Endothelial cell of umbilical vein (primary cell): ENCODE measurements at regions not wholly inside any gene's neighbourhood (a gene's known extent, or its start where the extent isn't known, plus 50 kb on each side); places are given as distances from the start of the nearest gene placed in this dataset.

Experiments
- BruUV-seq: library from RNA; stranded (reverse); fragments of 400-500 nt; replicated peaks from 2 replicates; lab custom pipeline; 2021; lab: Mats Ljungman, UMichigan
- CTCF ChIA-PET: fragments of 300-600, 350-600 bp; sonication (Branson Sonifier 250); formaldehyde crosslinking; loops from one replicate; lab custom pipeline; 2021; ENCODE audit warnings: antibody characterized with exemption, inconsistent platforms; lab: Charles Lee
- POLR2A ChIA-PET: fragments of 300-600, 350-600 bp; sonication (Branson Sonifier 250); formaldehyde crosslinking; loops from one replicate; lab custom pipeline; 2021; ENCODE audit warnings: antibody characterized with exemption, inconsistent platforms; lab: Charles Lee
- DNase-seq: peaks from one replicate; pipeline ENCODE4 v3.0.0-alpha.2; 2011; ENCODE audit warnings: low read depth, low spot score
- FAIRE-seq: peaks from 2 replicates; lab custom pipeline; 2011; peaks lifted over from hg19 to GRCh38; lab: Jason Lieb, UNC
- H2AFZ ChIP-seq: 2 replicates; pipeline ENCODE4 v1.6.0; 2012; ENCODE audit warnings: low read depth, low read length, control low read depth, inconsistent platforms
- H3K27ac ChIP-seq: 2 replicates; pipeline ENCODE4 v1.5.1; 2011; ENCODE audit warnings: low read depth, mild to moderate bottlenecking, control low read depth, low read length, moderate library complexity; ENCODE audit not compliant: insufficient read depth
- H3K27me3 ChIP-seq, 2 experiments: 2 replicates each; pipeline versions ENCODE4 v1.6.0 to v1.6.1; 2011; ENCODE audit warnings: low read length in 2 of 2, mixed read lengths in 1 of 2; ENCODE audit not compliant: control insufficient read depth in 2 of 2, insufficient read depth in 2 of 2
- H3K36me3 ChIP-seq, 2 experiments: 2 replicates in 1 of 2; 3 replicates in 1 of 2; pipeline ENCODE4 v1.5.1; 2011; ENCODE audit warnings: low read length in 2 of 2, mild to moderate bottlenecking in 1 of 2, moderate library complexity in 1 of 2; ENCODE audit not compliant: control insufficient read depth in 2 of 2, insufficient read depth in 2 of 2; ENCODE audit errors: extremely low read depth in 1 of 2
- H3K4me1 ChIP-seq: 3 replicates; pipeline ENCODE4 v1.5.1; 2011; ENCODE audit warnings: mild to moderate bottlenecking, low read length; ENCODE audit not compliant: control insufficient read depth, insufficient read depth; ENCODE audit errors: extremely low read depth
- H3K4me2 ChIP-seq: 2 replicates; pipeline ENCODE4 v1.6.1; 2011; ENCODE audit warnings: low read length, control low read depth, mixed read lengths; ENCODE audit not compliant: insufficient read depth
- H3K4me3 ChIP-seq, 3 experiments: fragments of 200-600 bp in 1 of 3; sonication (generic), shearing (Covaris generic) in 1 of 3; replicated peaks in 1 of 3; 2 replicates each; pipeline ENCODE4 v1.5.1; 2011 to 2016; ENCODE audit warnings: control low read depth in 3 of 3, low read length in 3 of 3, mild to moderate bottlenecking in 2 of 3, inconsistent platforms in 1 of 3, low read depth in 1 of 3, moderate library complexity in 1 of 3; ENCODE audit not compliant: insufficient read depth in 1 of 3
- H3K79me2 ChIP-seq: 2 replicates; pipeline ENCODE4 v1.6.0; 2012; ENCODE audit warnings: low read length, inconsistent platforms; ENCODE audit not compliant: control insufficient read depth, insufficient read depth
- H3K9ac ChIP-seq: replicated peaks from 2 replicates; pipeline ENCODE3; 2011; ENCODE audit warnings: low read length, control low read depth; ENCODE audit not compliant: insufficient read depth; ENCODE audit errors: extremely low read depth
- H3K9me1 ChIP-seq: replicated peaks from 3 replicates; pipeline ENCODE4 v1.6.0; 2011; ENCODE audit warnings: mild to moderate bottlenecking, low read length; ENCODE audit not compliant: control insufficient read depth, insufficient read depth; ENCODE audit errors: extremely low read depth
- H3K9me3 ChIP-seq: replicated peaks from 2 replicates; pipeline ENCODE4 v1.5.1; 2012; ENCODE audit warnings: low read length, inconsistent platforms; ENCODE audit not compliant: control insufficient read depth, insufficient read depth
- H4K20me1 ChIP-seq: replicated peaks from 2 replicates; pipeline ENCODE3; 2011; ENCODE audit warnings: mild to moderate bottlenecking, low read length; ENCODE audit not compliant: control insufficient read depth, insufficient read depth; ENCODE audit errors: extremely low read depth
- EZH2 ChIP-seq: IDR thresholded peaks from 2 replicates; pipeline ENCODE4 v1.6.1; 2012; ENCODE audit warnings: borderline replicate concordance, low read depth, mild to moderate bottlenecking, moderate library complexity, low read length, inconsistent platforms; ENCODE audit not compliant: severe bottlenecking
- FOS ChIP-seq: IDR thresholded peaks from 2 replicates; pipeline ENCODE4 v1.6.1; 2011; ENCODE audit warnings: mild to moderate bottlenecking, low read length, moderate library complexity, borderline replicate concordance; ENCODE audit not compliant: insufficient read depth
- GATA2 ChIP-seq: IDR thresholded peaks from 2 replicates; pipeline ENCODE4 v1.7.0; 2011; ENCODE audit warnings: low read depth, mild to moderate bottlenecking, moderate library complexity, mixed read lengths, low read length; ENCODE audit not compliant: insufficient read length, insufficient read depth
- JUN ChIP-seq: IDR thresholded peaks from 2 replicates; pipeline ENCODE4 v1.6.1; 2011; ENCODE audit warnings: borderline replicate concordance, low read depth; ENCODE audit not compliant: insufficient read length, insufficient read depth
- MYC ChIP-seq: IDR thresholded peaks from one replicate; pipeline ENCODE4 v1.6.1; 2011; ENCODE audit warnings: mild to moderate bottlenecking, low read depth, low read length
- POLR2A ChIP-seq: IDR thresholded peaks from 2 replicates; pipeline ENCODE4 v1.6.1; 2012; ENCODE audit warnings: low read depth, mild to moderate bottlenecking, control low read depth, low read length
- dilution Hi-C: fragments of 300-500 bp; cut with MboI; formaldehyde crosslinking; loops from one replicate; pipeline ENCODE4 v1.15.0; 2019; ENCODE audit warnings: low sequenced_read_pairs; ENCODE audit not compliant: extremely low pct_ligation_motif_present
- intact Hi-C: fragments of 100-400 bp; cut with micrococcal nuclease; formaldehyde crosslinking; loops from one replicate; pipeline ENCODE4 v1.10.0; 2022
- TF ChIP-seq, protein P1 (sequence below): IDR thresholded peaks from 2 replicates; pipeline ENCODE4 v1.6.1; 2011; ENCODE audit not compliant: insufficient read depth, insufficient read length
- TF ChIP-seq, protein P2 (sequence below), 2 donors: IDR thresholded peaks; 1 replicate in 1 of 2; 2 replicates in 1 of 2; pipeline ENCODE4 v1.5.1; 2011; ENCODE audit warnings: low read length in 2 of 2, mild to moderate bottlenecking in 2 of 2, moderate library complexity in 2 of 2, control low read depth in 1 of 2, inconsistent platforms in 1 of 2, low read depth in 1 of 2; ENCODE audit not compliant: insufficient read depth in 1 of 2; ENCODE audit errors: extremely low read depth in 1 of 2

DNA sequence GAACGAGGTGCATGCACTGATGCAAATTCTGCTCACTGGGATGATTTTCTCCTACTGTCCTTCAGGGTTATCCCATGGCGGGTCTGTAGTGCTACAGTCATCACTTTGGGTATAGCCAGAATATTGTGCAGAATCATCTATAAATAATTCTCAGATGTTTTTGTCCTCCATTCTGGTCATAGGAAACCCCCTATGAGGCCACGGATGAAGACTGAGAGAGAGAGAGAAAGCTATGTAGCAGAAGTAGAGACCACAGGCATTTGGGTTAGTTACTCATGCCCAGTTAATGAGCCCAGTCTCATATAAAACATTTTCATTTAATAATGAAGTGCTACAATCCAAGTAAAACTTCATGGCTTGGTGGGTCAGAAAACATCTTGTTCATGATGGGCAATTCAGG is 145.1 kb upstream of the PLN start:
- H3K4me2 ChIP-seq, result no peak overlapping the region
- H3K9ac ChIP-seq, result no peak overlapping the region
- H3K9me1 ChIP-seq, result no peaks in the 10 kb centered on the region
- intact Hi-C loops, result no loop called here
- no peak overlapping the region for H2AFZ ChIP-seq
- no peaks in the 10 kb centered on the region for H3K4me1 ChIP-seq
- H3K9me3 ChIP-seq, result no peaks in the 10 kb centered on the region
- FAIRE-seq (no peak), DNase-seq (no peak)
- no peak overlapping the region for H3K4me3 ChIP-seq
- H4K20me1 ChIP-seq, result no peaks in the 10 kb centered on the region
- CTCF ChIA-PET, result no interaction called here
- dilution Hi-C loops, result no loop called here
- no peaks in the 10 kb centered on the region for H3K36me3 ChIP-seq
- no peaks in the 10 kb centered on the region for H3K79me2 ChIP-seq
- TF ChIP-seq GATA2, result no peak
- TF ChIP-seq, protein P1, sequence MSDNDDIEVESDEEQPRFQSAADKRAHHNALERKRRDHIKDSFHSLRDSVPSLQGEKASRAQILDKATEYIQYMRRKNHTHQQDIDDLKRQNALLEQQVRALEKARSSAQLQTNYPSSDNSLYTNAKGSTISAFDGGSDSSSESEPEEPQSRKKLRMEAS, result no peak
- no peak for TF ChIP-seq MYC
- TF ChIP-seq FOS, result no peak
- TF ChIP-seq, protein P2, sequence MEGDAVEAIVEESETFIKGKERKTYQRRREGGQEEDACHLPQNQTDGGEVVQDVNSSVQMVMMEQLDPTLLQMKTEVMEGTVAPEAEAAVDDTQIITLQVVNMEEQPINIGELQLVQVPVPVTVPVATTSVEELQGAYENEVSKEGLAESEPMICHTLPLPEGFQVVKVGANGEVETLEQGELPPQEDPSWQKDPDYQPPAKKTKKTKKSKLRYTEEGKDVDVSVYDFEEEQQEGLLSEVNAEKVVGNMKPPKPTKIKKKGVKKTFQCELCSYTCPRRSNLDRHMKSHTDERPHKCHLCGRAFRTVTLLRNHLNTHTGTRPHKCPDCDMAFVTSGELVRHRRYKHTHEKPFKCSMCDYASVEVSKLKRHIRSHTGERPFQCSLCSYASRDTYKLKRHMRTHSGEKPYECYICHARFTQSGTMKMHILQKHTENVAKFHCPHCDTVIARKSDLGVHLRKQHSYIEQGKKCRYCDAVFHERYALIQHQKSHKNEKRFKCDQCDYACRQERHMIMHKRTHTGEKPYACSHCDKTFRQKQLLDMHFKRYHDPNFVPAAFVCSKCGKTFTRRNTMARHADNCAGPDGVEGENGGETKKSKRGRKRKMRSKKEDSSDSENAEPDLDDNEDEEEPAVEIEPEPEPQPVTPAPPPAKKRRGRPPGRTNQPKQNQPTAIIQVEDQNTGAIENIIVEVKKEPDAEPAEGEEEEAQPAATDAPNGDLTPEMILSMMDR (IDR thresholded peaks at IDR 0.05; ENCODE audit: extremely low read depth in 1 of 2, insufficient read depth in 1 of 2, low read depth in 1 of 2, low read length in 2 of 2), result no peak
- TF ChIP-seq POLR2A, result no peak
- no peak for TF ChIP-seq JUN
- no peak for TF ChIP-seq EZH2
- POLR2A ChIA-PET, result no interaction called here
- BruUV-seq, result no TSS peak
- H3K27ac ChIP-seq, result no peak overlapping the region
- no peaks in the 10 kb centered on the region for H3K27me3 ChIP-seq
